Renal cortical epithelial cell (primary cell): ENCODE measurements at regions not wholly inside any gene's neighbourhood (a gene's known extent, or its start where the extent isn't known, plus 50 kb on each side); places are given as distances from the start of the nearest gene placed in this dataset.

Experiments
- DNase-seq: peaks from one replicate; pipeline ENCODE4 v3.0.0-alpha.2; 2011; ENCODE audit warnings: low read depth

- no peak for DNase-seq
These were observed 217.5 kb upstream of the RIOK2 start for GRCh38 chr5:97400537-97400936.

GRCh38 chr5:97405941-97406340 is 222.9 kb upstream of the RIOK2 start:
- DNase-seq: no peak

DNA sequence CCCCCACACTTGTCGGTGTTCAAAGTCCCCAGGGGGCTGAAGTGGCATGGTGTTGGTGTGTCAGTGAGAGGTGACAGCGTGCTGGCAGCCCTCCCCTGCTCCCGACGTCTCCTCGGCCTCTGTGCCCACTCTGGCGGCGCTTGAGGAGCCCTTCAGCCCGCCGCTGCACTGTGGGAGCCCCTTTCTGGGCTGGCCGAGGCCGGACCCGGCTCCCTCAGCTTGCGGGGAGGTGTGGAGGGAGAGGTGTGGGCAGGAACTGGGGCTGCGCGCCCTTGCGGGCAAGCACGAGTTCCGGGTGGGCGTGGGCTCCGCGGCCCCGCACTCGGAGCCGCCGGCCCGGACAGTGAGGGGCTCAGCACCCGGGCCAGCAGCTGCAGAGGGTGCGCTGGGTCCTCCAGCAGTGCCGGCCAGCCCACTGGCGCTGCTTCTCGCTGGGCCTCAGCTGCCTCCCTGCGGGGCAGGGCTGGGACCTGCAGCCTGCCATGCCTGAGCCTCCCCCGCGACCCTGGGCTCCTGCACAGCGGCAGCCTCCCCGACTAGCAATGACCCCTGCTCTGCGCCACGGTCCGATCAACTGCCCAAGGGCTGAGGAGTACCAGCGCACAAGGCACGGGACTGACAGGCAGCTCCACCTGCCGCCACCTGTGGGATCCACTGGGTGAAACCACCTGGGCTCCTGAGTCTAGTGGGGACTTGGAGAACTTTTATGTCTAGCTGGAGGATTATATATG is 224.1 kb upstream of the RIOK2 start:
- no peak for DNase-seq

DNA sequence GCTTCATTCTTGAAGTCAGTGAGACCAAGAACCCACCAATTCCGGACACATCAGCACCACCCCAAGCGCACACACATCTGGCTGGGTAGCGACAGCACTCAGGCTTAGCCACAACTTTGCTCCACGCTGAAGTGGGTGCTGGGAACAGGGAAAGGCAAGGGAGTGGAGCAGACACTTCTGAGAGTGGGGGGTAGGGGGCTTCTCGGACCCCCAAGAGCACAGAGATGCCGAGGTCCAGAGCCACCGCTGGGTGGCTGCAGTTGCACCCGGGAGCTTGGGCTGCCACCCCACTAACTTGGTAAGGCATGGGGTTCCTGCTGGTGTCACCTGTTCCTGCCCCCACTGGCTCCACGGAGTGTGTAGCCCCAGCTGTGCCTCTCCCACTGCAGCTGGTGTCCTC is 225.3 kb upstream of the RIOK2 start:
- DNase-seq: no peak

- DNase-seq: no peak
These were observed 229.9 kb upstream of the RIOK2 start for GRCh38 chr5:97412959-97413358.

- DNase-seq: no peak
These were observed 234.9 kb upstream of the RIOK2 start for GRCh38 chr5:97417986-97418385.

GRCh38 chr5:97418462-97418861 is 235.4 kb upstream of the RIOK2 start:
- no peak for DNase-seq

DNA sequence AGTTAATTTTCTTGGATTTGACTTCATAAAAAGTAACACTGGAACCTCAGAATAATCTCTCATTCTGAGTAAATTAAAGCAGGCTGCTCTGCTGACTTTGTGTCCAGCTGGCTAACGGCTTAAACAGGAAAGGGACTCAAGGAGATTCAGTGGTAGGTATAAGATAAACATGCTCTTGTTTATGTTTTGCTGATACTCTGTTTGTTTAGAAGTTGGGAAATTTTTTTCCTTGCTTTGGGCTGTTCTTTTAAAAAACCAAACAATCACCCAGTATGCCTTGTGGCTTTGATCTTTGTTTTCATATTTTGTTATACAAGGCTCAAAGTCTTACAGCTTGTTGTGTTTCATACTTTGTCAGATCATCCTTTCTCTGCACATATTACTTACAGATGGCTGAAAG is 237.6 kb upstream of the RIOK2 start:
- no peak for DNase-seq

DNA sequence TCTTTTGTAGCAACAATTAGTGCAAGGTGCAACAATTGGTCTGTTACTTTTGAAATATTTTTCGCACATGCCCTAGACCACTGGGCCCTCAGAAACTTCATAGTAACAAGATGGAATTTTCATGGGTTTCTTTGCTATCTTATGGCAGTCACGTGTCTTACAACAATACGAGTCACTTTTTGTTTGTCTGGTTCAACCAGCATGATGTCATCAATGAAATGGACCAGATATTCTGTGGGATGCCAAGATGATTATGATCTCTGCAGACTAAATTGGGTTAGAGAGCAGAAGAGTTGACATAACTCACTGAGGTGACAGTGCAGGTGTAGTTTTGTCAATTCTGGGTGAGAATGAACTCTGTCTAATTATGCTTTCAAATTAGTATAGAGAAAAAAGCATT is 239.6 kb upstream of the RIOK2 start:
- DNase-seq: peak; percentile 1

GRCh38 chr5:97425511-97425910 is 242.5 kb upstream of the RIOK2 start:
- peak; percentile 1 for DNase-seq

- no peak for DNase-seq
These were observed 244.2 kb upstream of the RIOK2 start for GRCh38 chr5:97427235-97427634.

DNA sequence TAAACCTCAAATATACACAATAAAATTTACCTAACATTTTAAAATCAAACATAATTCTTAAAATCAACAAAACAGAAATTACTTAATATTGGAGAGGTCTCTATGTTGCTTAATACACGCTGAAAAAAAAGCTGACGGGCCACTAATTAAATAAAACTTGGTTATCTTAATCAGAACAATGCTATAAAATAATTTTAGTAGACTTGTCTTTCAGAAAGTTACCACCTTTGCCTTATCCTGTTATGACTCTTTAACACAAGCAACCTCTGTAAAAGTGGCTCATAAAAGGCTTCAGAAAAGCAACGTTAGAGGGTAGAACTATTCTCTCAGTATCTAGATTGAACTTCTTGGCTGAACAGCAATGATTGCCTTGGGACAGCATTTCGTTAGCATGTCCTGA is 251.0 kb upstream of the RIOK2 start:
- no peak for DNase-seq

DNA sequence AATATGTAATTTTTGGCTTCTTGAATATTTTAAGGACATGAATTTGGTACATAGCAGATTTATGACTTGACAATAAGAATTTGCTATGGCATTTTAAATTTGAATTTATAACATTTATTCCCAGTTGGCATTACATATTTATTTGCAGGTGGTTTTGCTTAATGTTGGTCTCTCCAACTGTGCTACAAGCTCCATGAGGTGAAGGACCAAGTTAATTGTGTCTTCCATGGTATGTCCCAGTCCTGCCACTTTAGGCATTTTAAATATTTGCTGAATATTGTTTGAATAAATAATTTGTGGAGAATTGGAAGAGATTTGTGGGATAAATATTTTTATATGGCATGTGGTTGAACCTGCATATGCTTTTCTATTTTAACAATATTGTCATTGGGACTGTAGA is 253.4 kb upstream of the RIOK2 start:
- DNase-seq: no peak

DNA sequence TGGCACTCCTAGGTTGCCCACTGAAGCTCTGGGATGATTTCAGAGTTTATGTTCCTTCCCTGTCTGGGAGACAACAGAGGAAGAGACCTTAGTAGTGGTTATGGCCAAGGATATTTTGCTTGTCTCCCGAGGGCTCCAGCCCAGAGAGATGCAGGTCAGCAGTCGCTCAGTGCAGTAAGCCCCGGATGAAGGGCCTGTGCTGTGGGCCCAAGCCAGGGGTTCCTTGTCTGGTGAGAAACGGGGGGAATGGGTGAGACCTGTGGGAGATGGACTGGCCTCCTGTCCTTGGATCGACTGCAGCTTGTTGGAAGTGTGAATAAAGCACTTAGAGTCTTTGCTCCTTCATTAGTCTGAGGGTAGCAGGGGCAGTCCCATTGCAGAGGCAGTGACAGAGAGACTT is 260.7 kb upstream of the RIOK2 start:
- no peak for DNase-seq

DNA sequence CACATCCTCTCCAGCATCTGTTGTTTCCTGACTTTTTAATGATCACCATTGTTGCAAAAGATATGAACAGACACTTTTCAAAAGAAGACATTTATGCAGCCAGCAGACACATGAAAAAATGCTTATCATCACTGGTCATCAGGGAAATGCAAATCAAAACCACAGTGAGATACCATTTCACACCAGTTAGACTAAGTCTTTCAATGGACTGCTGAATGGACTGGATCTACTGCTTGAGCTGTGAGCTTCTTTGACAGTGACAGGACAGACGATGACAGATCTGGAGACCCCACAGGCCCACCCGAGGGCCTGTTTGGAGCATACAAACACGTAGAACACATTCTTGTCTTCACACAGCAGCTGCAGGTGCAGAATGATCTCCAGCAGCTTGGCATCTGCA is 266.1 kb upstream of the RIOK2 start:
- no peak for DNase-seq

GRCh38 chr5:97452646-97453045 is 269.6 kb upstream of the RIOK2 start:
- peak; percentile 1 for DNase-seq

GRCh38 chr5:97453263-97453662 is 270.2 kb upstream of the RIOK2 start:
- no peak for DNase-seq

GRCh38 chr5:97454015-97454414 is 271.0 kb upstream of the RIOK2 start:
- DNase-seq: no peak

DNA sequence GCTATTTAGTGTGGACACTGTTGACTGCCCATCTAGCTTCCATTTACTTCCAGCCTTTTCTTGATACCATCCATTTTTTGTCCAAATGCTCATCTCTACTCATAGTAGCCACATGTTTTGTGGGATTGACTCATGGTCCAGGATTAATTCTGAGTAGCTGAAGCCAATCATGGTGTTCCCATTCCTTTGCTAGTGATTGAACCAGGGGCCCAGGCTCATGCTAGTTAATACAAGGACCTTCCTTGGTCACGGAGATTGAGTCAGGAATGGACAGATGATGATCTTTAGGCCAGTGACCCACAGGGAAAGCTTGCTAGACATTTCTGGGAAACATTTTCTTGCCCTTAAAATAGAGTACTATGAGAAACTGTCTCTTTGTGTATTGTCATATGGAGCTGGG is 272.9 kb upstream of the RIOK2 start:
- DNase-seq: no peak

DNA sequence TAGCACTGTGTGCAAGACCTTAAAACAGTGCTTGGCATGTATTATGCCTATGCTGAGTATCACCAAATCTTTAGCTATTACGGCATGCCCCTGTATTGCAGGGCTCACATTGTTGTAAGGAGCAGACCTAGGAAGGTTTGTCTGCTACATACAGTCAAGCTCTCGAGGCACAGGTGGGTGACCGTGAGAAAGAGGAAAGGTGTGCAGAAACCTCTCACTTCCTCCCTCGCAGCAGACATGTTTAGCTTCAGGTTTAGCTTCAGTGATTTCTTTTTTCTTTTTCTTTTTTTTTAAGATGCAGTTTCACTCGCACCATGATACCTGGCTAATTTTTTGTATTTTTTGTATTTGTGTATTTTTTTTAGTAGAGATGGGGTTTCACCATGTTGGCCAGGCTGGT is 275.8 kb upstream of the RIOK2 start:
- DNase-seq: no peak

DNA sequence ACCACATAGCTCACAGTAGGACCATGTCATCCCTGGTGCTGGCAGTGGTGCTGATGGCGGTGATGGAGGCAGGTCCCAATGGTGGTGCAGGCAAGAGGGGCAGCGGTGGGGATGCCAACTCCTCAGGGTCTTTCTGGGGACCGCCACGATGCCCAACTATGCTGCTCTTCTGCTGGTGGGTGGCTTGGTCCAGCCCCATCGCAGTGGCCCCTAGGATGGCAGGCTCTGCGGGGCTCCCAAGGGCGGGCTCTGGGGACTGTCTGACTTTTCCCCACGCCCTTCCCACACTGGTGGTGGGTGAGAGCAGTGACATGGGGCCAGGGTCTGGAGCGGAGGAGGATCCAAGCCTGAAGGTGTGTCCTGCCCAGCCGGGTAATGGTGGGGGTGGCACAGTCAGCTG is 288.9 kb upstream of the RIOK2 start:
- no peak for DNase-seq

DNA sequence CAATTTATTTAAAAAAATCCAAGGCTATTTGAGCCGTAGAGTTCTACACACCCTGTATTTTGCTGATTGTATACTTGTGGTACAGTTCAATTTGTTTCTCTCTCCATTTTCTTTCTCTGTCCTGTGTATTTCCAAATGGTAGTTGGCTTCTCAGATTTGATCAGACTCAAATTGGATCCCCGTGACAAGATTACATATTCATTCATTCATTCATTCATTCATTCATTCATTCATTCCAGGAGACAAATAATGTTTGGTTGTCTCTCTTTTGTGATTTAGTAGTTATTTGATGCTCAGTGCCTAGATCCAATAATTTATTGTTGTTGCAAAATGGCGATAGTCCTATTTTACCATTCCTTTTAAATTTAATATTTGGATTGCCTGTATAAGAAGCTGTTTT is 292.8 kb upstream of the RIOK2 start:
- no peak for DNase-seq

GRCh38 chr5:97476852-97477534 is 293.9 kb upstream of the RIOK2 start:
- no peak for DNase-seq

DNA sequence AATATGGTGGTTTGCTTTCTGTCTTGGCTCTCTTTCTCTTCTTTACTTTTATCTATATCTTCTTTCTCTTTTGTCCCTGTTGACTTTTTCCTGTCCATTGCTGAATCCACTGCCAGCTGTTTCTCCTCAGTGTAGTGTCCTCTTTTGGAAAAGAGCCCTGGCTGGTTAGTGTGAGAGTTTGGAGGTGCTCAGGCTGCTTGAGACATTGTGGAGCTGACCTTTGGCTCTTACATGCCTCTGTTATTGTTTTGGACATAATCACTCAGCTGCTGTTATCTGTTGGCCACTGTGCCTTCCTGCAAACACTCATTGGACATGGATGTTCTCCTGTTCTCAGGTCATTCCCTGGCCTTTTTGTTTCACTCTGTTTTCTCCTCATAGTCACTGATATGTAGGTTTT is 295.4 kb upstream of the RIOK2 start:
- no peak for DNase-seq
